K562 (cell line): ENCODE measurements at regions not wholly inside any gene's neighbourhood (a gene's known extent, or its start where the extent isn't known, plus 50 kb on each side); places are given as distances from the start of the nearest gene placed in this dataset.

Experiments used
- ARNT ChIP-seq, 2 experiments: fragments of 450-650 bp; IDR thresholded peaks; 2 replicates each; pipeline ENCODE4 v1.6.1; 2016; ENCODE audit warnings: mild to moderate bottlenecking in 1 of 2
- TF ChIP-seq, protein P1 (sequence below), 3 experiments: fragments of 200-800 bp in 1 of 3; fragments of 250-450 bp in 1 of 3; fragments of 450-650 bp in 1 of 3; sonication (Bioruptor Pico) in 1 of 3; sonication (Bioruptor generic) in 1 of 3; formaldehyde crosslinking in 1 of 3; IDR thresholded peaks; 2 replicates each; pipeline versions ENCODE4 v1.6.1 to v1.8.0; 2016 to 2022; ENCODE audit warnings: mild to moderate bottlenecking in 2 of 3, missing genetic modification characterization in 2 of 3, missing compliant biosample characterization in 1 of 3, moderate library complexity in 1 of 3

DNA sequence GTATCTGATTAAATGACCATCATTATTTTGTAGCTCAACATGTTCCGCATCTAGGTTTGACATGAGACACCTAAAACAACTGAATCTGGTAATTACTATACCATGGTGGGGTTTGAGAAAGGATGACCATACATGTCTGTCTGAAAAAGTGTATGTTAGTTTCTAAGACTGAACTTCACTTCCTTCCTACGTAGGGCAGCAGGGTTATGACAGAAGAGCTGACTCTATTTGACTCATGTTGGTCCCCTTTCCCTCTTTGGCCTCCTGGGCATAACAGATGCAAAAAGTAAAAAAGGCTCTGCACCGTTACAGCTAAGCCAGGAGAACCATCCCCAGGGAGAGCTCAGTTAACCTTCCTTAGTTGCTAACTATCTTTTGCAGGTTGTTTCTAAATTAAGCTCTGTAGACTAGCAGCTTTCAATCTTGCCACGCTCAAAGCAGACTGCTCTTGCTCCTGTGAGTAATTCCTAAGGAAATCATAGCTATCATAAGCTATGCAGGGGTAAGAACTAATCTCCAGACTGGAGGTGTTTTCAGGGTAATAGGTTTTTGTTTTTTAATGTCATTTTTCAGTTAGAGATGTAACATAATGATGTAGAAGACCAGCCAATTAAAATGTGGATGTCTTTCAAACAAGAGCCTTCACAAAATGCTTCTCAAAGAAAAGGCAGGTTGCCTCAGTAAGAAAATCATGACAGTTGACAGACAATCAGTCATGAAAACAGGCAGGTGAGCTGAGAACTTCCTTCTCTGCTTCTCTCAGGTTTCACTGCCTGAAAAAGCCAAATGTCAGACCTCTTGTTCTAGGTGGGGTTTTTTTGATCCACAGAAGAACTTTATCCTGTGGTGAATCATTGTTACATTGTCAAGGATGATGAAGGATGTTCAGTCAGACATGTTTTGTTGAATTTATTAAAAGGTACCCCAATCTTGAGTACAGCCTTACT lies 66.9 kb upstream of the DAPP1 start:
- TF ChIP-seq, protein P1, sequence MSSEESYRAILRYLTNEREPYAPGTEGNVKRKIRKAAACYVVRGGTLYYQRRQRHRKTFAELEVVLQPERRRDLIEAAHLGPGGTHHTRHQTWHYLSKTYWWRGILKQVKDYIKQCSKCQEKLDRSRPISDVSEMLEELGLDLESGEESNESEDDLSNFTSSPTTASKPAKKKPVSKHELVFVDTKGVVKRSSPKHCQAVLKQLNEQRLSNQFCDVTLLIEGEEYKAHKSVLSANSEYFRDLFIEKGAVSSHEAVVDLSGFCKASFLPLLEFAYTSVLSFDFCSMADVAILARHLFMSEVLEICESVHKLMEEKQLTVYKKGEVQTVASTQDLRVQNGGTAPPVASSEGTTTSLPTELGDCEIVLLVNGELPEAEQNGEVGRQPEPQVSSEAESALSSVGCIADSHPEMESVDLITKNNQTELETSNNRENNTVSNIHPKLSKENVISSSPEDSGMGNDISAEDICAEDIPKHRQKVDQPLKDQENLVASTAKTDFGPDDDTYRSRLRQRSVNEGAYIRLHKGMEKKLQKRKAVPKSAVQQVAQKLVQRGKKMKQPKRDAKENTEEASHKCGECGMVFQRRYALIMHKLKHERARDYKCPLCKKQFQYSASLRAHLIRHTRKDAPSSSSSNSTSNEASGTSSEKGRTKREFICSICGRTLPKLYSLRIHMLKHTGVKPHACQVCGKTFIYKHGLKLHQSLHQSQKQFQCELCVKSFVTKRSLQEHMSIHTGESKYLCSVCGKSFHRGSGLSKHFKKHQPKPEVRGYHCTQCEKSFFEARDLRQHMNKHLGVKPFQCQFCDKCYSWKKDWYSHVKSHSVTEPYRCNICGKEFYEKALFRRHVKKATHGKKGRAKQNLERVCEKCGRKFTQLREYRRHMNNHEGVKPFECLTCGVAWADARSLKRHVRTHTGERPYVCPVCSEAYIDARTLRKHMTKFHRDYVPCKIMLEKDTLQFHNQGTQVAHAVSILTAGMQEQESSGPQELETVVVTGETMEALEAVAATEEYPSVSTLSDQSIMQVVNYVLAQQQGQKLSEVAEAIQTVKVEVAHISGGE (CRISPR knock-in tag; IDR thresholded peaks at IDR 0.05), result no peak
- TF ChIP-seq ARNT (IDR thresholded peaks at IDR 0.05), result no peak
